ENCODE measurements at regions not wholly inside any gene's neighbourhood (a gene's known extent, or its start where the extent isn't known, plus 50 kb on each side); places are given as distances from the start of the nearest gene placed in this dataset.
"Not testable (repeated sequence)": the region's sequence is repeated elsewhere in the genome, so short reads cannot be mapped to it uniquely, and the experiment has no call there.

DNA sequence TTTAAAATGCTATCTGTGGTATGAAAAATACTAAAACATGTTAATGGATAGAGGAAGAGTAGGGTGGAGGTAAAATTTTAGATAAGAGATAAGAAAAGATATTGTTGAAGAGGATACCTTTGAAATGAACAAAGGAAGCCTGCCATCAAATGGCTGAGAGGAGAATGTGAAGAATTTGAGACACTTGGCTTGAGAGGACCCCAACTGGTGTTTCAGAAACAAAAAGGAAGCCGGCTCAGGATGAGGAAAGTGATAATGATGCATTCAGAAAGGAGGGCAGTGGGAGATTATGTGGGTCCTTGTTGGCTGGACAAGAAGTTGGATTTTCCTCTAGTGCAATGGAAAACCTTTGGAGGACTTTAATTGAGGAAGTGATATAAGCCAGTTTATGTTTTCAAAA is 264.4 kb downstream of the DUSP6 start:
- no peak for DNase-seq

DNA sequence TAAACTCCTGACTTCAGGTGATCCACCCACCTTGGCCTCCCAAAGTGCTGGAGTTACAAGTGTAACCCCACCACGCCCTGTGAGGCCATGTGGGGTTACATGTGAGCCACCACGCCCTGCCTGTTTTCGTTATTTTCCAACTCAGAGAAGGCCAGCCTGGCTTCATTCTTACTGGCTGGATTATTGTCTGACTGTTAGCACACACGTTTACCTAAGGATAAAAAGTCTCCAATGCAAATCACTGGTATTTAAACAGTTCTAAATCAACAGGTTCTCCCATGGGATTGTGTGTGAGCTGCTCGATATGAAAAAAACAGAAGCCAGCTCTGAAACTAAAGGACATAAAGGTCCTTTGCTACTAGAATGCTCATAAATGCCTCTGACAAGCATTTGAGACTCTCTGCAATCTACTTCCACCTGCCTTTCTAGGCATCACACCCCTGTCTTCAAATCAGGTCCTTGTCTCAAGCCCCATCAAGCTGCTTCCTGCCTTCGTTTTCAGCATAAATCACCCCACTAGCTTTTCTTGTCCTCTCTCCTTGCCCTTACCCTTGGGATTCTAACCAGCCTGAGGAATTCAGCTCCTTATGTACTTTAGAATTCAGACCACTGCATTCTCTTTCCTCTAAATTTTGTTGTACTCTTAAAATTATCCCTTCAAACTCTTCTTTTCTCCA is 265.0 kb downstream of the DUSP6 start:
- DNase-seq, result no peak

DNA sequence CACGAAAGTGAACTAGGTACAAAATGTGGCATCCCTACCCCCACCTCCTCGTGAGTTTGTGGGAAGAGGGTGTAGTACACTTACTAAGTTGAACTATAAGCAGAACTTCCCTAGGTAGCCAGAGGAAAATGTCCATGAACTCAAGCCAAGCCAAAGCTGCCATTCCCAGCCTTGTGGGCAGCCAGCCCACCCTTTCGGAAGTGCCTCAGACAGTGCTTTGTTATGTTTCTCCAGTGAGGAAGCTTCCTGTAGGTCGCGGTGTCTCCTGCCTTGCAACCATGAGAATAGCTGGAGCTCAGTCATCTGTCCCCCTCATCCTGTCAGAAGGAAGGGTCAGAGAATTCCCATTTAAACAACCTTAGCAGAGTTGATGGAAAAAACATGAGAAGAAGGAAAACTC is 266.9 kb downstream of the DUSP6 start:
- no peak for DNase-seq

DNA sequence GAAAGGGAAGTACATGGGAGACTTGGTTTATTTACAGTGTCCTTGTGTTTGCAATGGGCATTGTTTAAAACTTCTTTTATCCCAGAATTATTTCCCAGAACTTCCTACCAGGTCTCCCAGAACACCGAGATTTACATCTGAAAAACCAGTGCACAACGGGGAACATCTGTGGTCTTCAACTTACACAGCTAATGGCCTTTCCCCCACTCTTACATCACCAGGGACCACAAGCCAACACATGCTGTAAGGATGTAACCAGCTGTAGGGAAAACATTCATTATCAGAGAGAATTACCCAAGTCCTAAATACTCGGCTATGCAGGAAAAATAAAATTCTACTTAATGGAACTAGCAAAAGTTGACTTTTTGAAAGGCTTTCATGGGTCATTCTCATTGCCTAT is 267.6 kb downstream of the DUSP6 start:
- DNase-seq, result no peak

DNA sequence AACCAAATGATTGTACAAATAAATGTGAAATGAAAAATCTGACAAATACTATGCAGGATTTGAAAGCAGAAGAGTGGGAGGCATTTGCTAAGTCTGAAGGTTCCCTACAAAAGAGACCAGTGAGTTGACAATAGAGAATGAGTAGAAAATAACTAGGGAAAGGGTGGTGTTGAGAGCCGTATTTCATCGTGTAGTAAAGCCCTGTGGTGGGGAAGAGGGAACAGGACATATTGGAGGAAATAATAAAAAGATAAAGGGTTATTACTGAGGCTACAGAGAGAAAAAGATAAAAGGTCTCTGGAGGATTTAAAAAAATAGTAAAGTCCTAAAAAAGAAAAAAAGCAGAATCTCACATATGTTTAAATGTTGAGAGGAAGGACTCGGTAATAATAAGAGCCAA is 268.8 kb downstream of the DUSP6 start:
- no peak for DNase-seq

DNA sequence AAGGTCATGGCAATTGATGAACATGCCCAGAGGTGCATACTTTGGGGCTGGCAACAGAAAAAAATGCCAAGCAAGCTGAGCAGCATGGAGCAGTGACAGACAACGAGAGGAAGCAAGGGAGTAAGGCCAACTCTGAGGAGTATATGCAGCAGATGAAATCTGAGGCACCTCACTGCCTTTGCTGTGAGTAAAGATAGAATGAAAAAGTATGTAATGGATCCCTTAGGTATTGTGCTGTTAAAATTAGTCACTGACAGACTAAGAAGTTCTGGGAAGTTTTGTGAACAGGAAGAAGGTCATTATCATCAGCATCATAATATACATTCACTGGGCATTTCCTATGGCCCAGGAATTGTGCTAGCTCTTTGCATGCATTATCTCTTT is 269.9 kb downstream of the DUSP6 start:
- no peak for DNase-seq

DNA sequence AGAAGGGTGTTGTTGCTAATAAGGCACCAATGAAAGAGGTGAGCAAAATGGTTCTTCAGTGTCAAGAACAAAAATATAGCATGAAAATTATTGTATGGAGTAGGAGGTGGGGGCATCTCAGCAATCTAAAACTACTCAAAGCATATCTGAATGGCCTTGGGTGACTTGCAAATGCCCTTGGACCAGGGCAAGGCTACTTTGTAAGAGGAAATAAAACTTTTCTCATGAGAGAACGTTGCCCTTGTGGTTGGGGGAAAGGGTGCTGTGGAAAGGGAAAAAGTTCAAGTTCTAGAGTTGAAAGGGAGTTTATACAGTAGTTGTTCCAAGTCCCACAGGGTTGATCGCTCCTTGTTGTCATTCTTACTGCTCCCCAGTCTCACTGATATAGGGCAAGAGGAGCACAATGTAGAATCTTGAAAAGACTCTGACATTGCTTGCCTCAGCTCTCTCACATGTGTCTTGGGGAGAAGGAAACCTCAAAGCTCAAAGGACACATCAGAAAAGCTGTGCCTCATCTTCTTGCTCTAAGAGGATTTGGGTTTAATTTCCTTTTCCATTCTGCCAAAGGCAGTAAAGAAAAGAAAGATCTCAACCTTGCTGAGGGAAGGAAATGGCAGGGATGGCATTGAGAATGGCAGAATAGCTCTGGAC is 270.5 kb downstream of the DUSP6 start:
- DNase-seq, result no peak

DNA sequence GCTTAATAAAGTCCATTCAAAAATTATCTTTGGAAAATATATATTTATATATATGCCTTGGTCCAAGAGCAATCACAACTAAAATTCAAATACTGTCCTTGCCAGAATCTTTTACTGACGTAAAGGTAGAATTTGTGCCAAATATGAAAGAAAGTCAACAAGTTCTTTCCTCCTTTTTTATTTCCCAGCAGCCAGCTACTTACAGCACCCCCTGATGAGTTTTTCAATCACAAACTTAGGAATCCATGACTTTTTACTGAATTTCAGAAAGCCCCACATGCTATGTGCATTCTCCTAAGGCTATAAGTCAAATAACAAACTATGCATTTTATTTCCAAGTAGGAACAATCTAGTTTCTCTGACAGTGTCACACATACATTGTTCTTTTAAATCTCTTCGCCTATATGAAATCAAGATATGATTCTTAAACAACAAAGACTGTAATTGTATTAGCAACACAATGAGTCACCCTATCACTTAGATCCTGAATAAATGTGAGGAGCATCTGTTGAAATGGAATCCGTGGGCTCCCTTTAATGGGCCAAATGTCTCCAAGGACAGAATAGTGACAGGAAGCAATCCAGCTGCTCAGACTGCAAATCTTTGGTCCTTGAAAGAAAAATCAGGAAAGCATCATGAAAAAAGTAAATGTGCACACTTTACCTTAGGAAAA is 271.4 kb downstream of the DUSP6 start:
- no peak for DNase-seq

DNA sequence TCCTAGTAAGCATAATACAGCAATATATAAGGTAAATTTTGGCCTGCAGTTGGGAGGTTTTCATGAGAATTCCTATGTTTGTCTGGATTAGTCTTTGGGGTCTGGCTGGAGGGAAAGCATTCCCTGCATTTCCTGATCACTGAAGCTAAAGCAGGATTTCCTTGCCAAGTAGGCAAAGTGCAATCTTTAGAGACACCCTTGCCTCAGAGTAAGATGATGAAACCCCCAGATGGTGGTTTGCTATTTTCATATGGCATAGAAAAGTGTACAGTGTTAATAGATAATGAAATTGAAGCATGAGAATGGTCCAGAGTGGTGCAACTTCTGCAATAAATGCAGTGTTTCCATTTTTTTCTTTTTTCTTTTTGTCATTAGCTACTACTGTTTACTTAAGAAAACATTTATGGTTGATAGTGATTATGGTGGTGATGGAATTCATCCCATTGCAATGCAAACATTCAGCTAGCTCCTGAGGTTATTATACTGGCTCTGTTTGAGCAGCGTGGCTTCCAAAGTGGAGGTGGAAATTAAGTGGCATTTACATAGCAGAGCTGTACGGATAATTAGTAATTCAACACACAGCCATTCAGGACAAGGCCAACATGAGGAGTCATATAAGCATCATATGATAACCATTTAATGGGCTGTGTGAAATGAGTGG is 276.3 kb downstream of the DUSP6 start:
- DNase-seq, result no peak

DNA sequence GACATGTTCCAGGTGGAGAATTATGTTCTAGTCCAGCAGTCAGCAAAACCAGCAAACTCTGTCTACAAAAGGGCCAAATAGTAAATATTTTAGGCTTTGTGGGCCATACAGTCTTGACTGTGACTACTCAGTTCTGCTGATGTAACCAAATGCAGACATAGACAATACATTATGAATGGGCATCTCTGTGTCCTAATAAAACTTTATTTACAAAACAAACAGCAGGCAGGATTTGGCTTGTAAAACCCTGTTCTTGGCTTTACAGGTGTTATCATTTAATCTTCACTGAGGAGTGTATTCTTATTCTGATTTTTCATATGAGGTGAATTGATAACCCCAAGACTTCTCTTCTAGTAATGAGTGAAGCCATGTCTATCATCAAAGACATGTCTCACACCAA is 278.6 kb downstream of the DUSP6 start:
- no peak for DNase-seq

DNA sequence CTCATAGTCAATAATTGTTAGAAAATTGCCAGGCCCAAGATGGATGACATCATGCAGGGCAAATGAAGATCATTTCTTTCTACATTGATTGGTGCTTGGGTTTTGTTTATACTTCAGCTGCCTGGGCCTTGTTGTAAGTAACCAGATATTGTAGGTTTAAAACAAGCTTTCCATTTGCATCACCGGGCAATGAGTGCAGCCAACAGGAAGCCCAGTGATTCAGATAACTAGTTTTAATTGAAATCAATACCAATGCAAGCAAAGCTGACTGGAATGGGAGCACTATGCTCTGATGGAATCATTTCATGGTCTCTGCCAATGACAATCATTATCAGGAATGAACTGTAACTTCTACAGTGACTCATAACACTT is 279.3 kb downstream of the DUSP6 start:
- no peak for DNase-seq

DNA sequence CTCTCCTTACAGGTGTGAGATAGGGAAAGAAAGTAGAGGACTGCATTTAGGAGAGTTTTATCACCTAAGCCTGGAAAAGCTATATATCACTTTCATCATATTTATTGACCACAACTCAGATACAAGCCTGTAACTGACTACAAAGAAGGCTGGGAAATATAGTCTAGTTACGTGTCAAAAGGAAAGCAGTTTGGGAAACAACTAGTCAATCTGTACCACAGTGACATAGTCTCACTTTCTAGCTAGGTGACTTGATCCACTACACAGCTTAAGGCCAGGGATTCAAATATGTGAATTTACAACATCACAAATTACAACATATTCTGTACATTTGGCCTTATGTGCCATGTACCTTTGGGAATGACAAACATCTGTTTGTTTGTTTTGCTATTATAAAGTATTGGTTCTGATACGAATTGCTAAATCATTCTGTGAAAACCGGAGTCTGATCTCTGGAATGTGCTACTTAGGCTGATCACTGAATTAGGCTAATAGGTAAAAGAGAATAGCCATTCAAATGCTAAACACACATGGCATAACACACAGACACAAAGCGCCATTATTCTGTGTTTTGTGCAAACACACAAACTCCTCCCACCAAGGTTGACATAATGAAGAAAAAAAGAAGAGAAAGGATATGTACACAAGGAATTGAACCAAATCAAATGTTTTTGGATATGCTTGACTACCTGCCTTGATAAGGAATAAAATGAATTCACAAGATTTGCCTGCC is 279.8 kb downstream of the DUSP6 start:
- DNase-seq, result no peak

DNA sequence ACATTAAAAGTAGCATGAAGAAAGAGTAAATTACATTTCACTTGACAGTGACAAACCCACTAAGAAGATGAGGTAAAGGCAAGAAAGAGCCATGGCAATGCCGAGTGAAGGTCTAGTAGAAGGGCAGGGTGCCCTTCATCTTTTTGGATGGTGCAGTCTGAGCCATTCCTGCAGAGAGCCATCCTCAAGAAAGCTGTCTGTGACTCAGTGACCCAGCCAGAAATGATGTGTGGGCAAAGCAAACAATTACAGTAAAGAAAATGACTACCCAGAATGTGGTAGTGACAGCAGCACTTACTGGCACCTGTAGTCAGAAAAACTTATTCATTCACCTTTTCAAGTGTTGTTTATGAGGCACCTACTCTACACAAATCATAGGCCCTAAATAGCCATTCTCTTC is 281.7 kb downstream of the DUSP6 start:
- no peak for DNase-seq

DNA sequence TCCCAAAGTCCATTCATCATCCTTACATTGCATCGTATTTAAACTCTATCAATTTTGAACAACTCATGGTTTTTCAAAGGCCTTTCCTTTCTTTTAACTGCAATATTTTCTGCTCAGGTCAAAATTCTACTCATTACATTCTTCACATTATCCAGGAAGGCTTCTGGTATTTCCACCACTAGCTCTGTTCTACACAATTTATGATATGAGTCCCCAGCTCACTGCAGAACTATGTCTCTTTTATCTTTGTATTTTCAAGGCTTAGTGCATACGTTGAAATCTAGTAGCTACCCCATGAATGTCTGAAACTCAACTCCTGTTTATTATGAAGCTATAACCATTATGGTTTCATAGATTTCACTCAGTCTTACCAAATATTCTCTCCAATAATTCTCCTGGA is 282.9 kb downstream of the DUSP6 start:
- no peak for DNase-seq

DNA sequence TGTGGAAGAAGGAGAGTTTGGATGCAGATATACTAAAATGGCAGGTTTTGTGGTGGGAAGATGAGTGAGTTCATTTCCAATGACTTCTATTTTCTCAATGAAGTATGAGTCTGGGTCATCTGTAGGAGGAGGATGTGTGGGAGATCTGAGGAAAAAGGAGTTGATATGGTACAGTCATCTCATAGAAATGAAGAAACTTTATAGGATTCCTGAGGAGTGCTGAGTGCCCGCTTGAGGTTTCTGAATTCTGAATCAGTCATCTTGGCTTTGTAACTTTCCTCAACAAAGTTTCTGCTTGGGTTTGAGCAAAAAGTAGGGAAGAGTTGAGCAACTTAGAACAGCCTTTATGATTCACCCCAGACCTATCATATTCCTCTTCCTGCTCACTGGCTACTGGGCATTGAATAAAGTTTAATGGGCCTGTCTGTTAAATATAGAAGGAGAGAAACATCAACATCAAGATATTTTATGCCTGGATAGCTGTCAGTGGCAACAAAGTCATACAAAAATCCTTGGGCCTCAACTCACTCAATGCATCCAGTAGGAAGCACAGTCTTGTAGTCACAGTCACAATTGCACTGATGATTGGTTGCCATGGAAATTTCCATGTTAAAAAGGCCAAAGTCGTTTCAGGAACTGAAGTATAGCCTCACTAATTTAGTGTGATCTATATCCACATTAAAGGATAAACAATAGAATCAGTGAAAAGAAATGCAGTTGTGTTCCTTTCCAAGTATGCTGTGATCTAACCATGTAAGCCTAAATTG is 284.7 kb downstream of the DUSP6 start:
- no peak for DNase-seq

DNA sequence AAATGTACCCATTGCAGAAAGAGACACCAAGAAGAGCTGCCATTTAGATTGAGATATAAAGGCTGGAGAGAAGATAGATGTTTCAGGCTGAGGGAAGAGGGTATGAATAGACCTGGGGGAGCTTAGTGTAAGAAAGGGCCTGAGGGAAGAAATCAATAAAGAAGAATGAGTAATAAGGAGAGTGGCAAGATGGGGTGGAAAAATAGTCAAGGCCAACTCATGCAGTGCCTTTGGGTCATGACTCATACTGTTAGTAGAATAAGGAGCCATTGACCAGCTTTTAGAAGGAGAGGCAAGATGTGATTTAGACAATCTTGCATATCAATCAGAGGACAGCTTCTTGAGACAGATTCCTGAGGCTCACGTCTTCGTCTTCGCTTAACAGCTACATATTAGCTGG is 287.5 kb downstream of the DUSP6 start:
- no peak for DNase-seq

DNA sequence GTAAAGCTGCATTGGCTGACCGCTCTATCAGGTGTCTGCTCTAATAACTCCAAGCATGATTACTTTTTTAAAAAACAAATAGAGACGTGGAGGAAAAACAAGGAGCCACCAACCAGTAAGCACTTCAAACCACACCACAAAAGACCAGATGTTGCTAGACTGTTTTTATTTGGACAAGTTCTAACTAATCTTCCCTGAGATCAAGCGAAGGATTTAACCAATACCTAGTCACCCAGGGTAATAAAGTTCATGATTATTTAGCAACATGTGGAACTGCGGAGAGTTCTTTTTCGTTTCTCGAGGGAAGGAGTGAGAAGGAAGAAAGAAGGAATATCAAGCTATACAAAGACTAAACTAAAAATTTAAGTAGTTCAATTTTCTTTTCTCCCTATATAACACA is 288.1 kb downstream of the DUSP6 start:
- no peak for DNase-seq

DNA sequence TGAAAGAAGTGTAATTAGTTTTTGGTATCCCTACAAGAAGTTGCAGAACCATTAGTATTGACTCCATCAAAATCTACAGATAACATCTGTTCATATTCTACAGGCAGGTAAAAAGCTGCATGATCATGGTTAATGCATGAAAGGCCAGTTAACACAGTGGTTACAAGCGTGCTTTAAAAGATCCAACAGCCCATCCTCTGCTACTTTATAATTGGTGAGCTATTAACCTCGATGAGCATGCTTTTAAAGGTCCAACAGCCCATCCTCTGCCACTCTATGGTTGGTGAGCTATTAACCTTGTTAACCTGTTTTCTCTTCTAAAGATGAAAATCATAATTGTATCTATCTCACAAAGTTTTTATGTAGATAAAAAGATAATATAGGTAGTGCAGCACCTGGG is 289.3 kb downstream of the DUSP6 start:
- no peak for DNase-seq

DNA sequence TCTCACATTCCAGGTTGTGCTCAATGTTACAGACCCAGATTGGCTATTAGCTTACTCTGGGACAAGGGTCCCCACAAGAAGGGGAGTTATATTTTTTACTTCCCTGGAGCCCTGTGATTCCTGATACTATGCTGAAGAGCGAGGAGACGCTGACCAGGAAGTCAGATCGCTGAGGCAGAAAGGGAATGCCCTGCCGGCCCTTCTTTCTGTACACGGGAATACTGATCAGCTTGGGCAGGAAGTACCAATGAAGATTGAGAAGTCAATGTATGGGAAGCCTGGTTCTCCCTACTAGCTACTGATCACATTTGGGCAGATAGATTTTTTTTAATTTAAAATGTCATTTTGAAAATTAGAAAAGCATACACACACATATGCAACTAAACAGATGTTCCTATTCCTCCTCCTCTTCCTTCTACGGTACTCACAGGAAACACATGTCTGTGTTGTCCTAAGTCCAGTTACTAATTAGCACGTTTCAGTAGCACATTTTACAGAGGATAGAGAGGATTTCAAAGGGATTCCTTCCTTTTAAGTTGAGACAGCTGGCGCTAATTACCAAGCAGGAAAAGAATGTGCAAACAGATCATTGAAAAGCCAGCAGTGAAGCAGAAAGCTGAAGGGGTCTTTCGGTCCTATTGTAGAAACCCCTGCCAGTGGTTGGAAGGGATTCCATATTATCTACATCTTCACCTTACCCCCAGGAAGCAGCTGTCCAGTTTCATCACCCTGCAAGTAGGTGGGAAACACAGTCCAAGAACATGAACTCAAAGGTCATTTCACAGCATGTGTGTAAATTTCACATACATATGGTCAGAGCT is 292.4 kb downstream of the DUSP6 start:
- DNase-seq, result no peak

DNA sequence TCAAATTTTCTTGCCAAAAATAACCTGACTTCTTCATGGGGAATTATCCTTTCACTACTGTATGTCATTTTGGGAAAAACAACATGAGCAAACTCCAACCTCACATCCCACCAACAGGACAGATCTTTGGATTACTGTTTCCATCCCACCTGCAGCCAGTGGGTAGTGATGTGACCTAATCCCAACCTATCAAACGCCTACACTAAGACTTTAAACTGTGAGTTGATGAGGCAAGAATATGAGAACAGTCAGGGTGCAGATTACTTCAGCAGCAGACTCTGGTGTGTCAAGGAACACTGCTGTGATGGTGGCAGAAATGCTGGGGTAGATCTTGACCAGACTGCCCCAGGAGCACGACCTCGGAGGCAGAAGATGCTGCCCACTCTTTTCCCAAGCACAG is 293.2 kb downstream of the DUSP6 start:
- no peak for DNase-seq

DNA sequence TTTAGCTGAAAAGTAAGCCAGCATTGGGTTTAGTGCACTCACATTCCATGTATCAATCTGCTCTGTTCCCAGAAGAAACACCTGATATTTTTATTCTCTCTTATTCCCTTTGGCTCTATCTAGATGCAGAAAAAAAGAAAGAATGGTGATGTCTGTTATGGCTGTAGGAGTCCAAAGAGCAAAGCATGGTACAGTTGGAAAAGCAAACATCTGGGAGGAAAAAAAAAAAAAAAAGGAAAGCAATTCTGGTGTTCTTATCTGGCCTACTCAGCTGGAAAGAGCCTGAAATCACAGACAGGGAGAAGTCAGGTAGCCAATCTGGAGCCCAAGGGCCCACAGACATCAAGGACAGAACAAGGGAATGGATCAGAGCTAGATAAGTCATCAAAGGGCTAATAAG is 293.9 kb downstream of the DUSP6 start:
- DNase-seq, result no peak

DNA sequence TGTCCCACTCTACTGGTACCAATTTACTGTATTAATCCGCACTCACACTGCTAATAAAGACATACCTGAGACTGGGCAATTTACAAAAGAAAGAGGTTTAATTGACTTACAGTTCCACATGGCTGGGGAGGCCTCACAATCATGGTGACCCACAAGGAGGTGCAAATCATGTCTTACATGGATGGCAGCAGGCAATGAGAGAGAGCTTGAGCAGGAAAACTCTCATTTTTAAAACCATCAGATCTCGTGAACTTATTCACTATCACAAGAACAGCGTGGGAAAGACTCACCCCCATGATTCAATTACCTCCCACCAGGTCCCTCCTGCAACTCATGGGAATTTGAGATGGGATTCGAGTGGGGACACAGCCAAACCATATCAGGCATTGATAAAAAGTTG is 298.5 kb downstream of the DUSP6 start:
- not testable (repeated sequence) for DNase-seq

Measured in OCI-M1 (cell line).